Activated naive CD4-positive, alpha-beta T cell treated with anti-CD3 and anti-CD28 coated beads, Interleukin-2, amount 50 U/mL, for 24 hours (primary cell): ENCODE measurements at regions not wholly inside any gene's neighbourhood (a gene's known extent, or its start where the extent isn't known, plus 50 kb on each side); places are given as distances from the start of the nearest gene placed in this dataset.

Source experiments
- H3K27ac Mint-ChIP-seq: one replicate; pipeline ENCODE4 v1.8.0; 2021; ENCODE audit warnings: mild to moderate bottlenecking, mixed read lengths
- H3K27me3 Mint-ChIP-seq: one replicate; pipeline ENCODE4 v1.8.0; 2021; ENCODE audit warnings: mixed read lengths
- H3K36me3 Mint-ChIP-seq: one replicate; pipeline ENCODE4 v1.8.0; 2021; ENCODE audit warnings: mixed read lengths
- H3K4me1 Mint-ChIP-seq: one replicate; pipeline ENCODE4 v1.8.0; 2021; ENCODE audit warnings: mixed read lengths
- H3K4me3 Mint-ChIP-seq: one replicate; pipeline ENCODE4 v1.8.0; 2021; ENCODE audit warnings: mild to moderate bottlenecking, mixed read lengths
- H3K9me3 Mint-ChIP-seq: one replicate; pipeline ENCODE4 v1.8.0; 2021; ENCODE audit warnings: mixed read lengths

DNA sequence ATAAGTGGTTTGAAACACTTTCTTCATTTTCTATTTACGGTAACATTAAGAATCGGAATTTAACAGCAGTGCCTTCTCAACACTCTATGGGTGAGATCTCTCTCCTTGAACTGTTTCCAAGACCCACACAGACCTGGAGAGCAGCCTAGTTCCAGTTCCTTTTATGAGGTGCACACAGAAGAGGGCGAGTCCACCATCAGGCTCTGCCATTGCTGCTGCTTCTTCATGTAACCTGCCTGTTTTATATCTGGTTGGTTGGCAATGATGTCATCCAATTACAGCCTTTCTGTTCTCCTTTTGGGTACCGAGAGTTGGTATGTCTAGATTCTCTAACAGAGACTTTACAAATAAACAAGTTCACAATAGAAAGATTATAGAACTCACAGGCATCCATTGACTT is 225.7 kb downstream of the UTP18 start:
- Mint-ChIP-seq H3K4me3 (no peak overlapping the region), H3K36me3 (peaks cover under 1% of the 10 kb centered on the region), H3K9me3 (peaks cover under 1% of the 10 kb centered on the region), H3K27ac (no peak overlapping the region), H3K4me1 (peaks cover 5% of the 10 kb centered on the region), H3K27me3 (peaks cover 1% of the 10 kb centered on the region)

DNA sequence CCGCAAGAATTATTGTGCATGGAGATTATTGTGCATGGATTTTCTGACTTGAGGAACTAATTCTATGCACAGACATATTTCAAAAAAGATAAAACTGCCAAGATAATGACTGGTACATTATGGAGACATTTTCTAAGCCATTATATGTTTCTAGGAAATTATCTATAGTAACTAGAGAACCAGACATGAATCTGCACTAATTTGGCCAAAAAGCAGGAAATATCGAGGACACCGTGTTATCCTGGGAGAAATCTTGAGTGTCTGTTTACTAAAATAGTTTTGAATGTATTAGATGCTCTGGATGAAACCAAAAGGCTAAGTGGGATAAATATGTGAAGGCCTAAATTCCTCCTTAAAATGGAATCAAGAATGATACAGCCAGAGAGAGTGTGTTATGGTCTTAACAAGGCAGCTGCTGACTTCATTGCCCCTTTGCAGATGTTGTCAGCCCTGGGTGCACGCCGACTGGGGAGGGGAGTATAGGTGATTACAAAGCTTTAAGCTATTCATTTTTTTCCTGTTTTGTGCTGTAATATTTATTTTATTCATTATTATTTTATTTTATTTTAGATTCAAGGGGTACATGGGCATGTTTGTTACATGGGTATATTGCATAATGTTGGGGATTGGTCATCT is 226.7 kb downstream of the UTP18 start:
- Mint-ChIP-seq H3K27ac (no peak overlapping the region), H3K27me3 (peaks cover 1% of the 10 kb centered on the region), H3K36me3 (no peaks in the 10 kb centered on the region), H3K4me3 (no peak overlapping the region), H3K4me1 (peaks cover 5% of the 10 kb centered on the region), H3K9me3 (no peaks in the 10 kb centered on the region)

DNA sequence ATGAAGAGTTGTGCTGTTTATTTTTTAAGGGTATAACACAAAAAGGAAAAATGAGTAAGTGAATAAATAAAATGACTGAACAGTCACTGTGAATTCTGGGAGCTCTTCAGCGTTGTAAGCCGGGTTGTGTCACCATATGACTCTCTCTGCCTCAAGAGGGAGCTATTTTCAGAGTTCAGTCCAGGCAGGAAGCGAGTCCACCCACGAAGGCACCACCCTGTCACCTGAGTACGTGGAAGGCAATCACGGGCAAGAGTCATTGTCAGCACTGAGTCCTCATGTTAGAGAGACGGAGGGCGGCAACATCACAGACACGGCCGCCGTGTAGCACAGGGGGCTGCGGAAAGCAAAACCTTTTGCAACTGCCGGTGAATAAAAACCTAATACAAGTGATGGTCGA is 227.6 kb downstream of the UTP18 start:
- Mint-ChIP-seq H3K27ac (no peak overlapping the region), H3K4me1 (peaks cover 5% of the 10 kb centered on the region), H3K36me3 (no peaks in the 10 kb centered on the region), H3K27me3 (peaks cover 1% of the 10 kb centered on the region), H3K9me3 (no peaks in the 10 kb centered on the region), H3K4me3 (no peak overlapping the region)

DNA sequence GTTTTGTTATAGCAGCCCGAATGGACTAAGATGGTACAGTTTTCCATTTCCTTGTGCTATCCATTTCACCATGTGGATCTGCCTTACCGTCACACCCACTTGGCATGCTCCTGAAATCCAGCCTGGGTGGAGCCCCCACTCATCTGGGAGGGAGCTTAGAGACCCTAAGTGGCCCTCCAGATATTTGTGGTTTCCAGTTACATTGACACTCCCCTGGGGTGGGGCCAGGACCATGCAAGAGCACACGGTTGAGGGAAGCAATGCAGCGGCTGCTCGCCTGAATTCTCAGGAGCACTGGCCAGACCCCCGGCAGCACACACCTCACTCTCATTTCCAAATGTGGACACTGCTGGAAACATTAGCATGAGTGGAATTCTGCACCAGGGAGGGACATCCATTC is 231.1 kb downstream of the UTP18 start:
- no peak overlapping the region for H3K4me3 Mint-ChIP-seq
- H3K36me3 Mint-ChIP-seq: no peaks in the 10 kb centered on the region
- H3K27ac Mint-ChIP-seq: no peak overlapping the region
- H3K9me3 Mint-ChIP-seq: no peaks in the 10 kb centered on the region
- H3K27me3 Mint-ChIP-seq: peaks cover 1% of the 10 kb centered on the region
- H3K4me1 Mint-ChIP-seq: peaks cover 5% of the 10 kb centered on the region

DNA sequence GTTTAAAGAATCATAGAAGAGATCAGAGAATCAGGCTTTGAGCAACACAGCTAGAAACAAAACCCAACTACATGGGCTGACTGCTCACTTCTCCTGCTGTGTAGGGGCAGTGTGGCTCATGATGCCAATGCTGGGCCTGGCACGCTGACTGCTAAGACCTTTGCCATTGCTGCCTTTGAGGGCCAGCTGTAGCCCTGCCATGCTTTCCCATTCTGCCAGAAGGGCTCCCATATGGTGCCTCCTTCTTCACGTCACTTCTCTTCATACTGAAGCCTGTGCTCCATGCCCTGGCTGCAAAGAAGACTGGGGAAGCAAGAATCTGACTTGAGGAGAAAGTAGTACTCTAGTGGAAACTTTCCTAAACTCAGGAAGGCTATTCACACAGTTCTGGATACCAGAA is 232.9 kb downstream of the UTP18 start:
- Mint-ChIP-seq H3K4me3 (no peak overlapping the region), H3K9me3 (no peaks in the 10 kb centered on the region), H3K4me1 (no peaks in the 10 kb centered on the region), H3K27me3 (no peaks in the 10 kb centered on the region), H3K36me3 (no peaks in the 10 kb centered on the region), H3K27ac (no peak overlapping the region)

DNA sequence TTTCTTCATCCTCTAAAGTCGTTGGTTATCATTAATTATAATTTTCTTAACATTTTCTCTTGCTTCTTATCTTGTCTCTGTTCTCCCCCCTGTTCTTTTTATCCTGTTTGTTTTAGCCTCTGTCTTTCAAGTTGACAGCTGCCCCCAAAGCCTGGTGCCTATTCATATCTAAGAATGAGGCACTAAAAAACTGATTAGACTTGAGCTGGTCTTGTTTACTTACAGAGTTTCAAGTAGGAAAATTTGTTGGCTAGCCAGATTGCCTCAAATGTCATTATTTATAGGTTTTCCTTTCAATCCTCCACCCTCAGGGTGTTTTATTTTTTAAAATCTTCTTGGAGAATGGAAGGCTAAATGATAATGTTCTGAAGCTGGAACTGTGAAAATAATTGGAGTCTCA is 236.0 kb downstream of the UTP18 start:
- H3K4me3 Mint-ChIP-seq: no peak overlapping the region
- no peaks in the 10 kb centered on the region for H3K9me3 Mint-ChIP-seq
- no peak overlapping the region for H3K27ac Mint-ChIP-seq
- H3K36me3 Mint-ChIP-seq: no peaks in the 10 kb centered on the region
- no peaks in the 10 kb centered on the region for H3K4me1 Mint-ChIP-seq
- H3K27me3 Mint-ChIP-seq: no peaks in the 10 kb centered on the region

DNA sequence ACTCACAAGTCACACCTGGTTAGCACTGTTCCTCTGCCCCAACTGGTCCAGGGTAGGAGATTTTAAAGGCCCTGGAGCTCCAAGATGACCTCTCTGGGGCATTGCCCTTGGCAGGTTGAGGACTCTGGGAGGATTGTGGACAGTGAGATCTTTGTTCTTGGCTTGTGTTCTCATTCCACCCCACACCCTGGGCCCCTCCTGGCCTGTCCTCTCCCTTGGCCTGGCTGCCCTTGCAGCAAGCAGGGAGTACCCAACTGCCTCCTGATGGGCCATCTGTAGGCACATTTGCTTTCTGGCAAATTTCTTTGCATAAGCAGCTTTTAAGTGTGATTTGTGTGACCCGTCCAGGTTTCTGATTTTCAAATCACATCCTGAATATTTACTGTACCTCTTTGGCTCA is 239.6 kb downstream of the UTP18 start:
- peaks cover 2% of the 10 kb centered on the region for H3K27me3 Mint-ChIP-seq
- no peaks in the 10 kb centered on the region for H3K9me3 Mint-ChIP-seq
- no peak overlapping the region for H3K27ac Mint-ChIP-seq
- H3K4me3 Mint-ChIP-seq: no peak overlapping the region
- H3K4me1 Mint-ChIP-seq: no peaks in the 10 kb centered on the region
- no peaks in the 10 kb centered on the region for H3K36me3 Mint-ChIP-seq

DNA sequence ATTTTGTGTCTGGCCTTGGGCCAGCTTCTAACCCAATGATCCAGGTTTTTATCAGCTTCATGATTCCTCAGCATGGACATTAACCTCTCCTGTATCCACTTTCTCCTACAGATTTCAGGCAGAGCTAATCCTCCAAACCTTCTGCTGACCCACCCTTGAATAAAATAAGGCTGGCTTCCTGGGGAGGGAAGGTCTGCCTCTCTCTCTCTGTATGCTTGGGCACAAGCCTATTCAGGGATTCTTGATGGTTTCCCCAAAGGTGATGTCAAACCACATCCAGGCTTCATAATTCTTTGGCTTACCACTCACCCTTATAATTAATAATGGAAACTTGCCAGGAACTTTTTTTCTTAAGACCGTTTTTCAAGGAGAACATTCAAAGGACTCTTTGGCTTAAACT is 240.1 kb downstream of the UTP18 start:
- H3K27me3 Mint-ChIP-seq: peaks cover 3% of the 10 kb centered on the region

DNA sequence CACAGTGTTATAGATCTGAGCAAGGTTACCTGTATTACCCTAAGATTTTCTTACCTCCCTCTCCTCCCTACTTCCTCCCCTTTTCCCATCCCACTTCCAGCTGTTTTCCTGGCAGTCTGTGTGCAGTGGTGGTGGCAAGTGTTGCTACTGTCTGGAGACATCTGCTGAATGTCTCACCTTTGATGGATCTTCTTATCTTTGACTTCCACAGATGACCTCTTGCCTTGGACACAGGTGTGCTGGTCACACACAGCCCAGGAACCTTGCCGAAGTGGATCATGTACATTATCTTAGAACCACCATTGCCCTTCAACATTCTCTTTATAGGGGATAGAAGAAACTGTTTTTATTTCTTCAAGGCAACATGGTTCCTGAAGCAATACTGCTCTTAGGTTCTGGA is 245.1 kb downstream of the UTP18 start:
- no peak overlapping the region for H3K27ac Mint-ChIP-seq
- H3K9me3 Mint-ChIP-seq: no peaks in the 10 kb centered on the region
- no peaks in the 10 kb centered on the region for H3K36me3 Mint-ChIP-seq
- H3K4me1 Mint-ChIP-seq: no peaks in the 10 kb centered on the region
- H3K4me3 Mint-ChIP-seq: no peak overlapping the region
- H3K27me3 Mint-ChIP-seq: peaks cover 6% of the 10 kb centered on the region

More for the DNA sequence above, 240.1 kb downstream of the UTP18 start:
- Mint-ChIP-seq H3K4me1 (no peaks in the 10 kb centered on the region), H3K27ac (no peak overlapping the region), H3K9me3 (no peaks in the 10 kb centered on the region), H3K4me3 (no peak overlapping the region), H3K36me3 (no peaks in the 10 kb centered on the region)

DNA sequence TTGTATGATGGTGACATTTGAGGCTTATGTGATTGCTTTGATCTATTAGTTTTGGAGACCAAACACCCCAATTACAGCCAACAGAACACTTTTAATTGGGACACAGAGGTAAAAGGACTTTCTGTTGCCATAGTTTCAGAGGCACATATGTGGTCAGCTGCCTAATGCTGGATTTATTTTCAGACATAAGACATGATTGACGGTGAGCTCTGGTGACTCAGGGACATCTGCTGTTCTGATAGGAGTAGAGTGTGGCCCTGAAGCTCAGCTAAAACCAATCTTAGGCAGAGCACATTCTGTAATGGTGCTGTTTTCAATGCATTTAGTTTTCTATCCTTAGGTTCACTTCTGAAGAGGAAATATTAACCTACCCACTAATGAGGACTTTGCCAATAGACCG is 247.1 kb downstream of the UTP18 start:
- no peaks in the 10 kb centered on the region for H3K36me3 Mint-ChIP-seq
- no peak overlapping the region for H3K4me3 Mint-ChIP-seq
- no peaks in the 10 kb centered on the region for H3K9me3 Mint-ChIP-seq
- H3K4me1 Mint-ChIP-seq: no peaks in the 10 kb centered on the region
- peaks cover 6% of the 10 kb centered on the region for H3K27me3 Mint-ChIP-seq
- no peak overlapping the region for H3K27ac Mint-ChIP-seq

DNA sequence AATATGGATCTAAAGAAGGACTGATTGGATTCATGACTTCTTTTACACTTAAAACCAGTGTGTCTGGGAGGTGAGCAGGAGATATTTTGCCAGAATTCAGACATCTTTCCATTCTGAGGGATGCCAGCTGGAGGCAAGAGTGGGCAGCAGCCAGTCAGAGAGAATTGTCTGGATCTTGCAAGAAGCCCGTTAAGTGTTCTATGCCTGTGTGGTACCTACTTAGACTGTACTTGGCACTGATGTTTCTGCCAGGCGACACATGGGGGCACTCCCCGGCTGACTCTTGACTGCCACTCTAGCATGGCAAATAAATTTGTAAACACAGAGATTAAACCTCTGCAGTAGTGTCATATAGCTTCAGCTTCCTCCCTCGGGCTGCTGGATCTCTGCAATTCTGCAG is 247.7 kb downstream of the UTP18 start:
- no peak overlapping the region for H3K27ac Mint-ChIP-seq
- no peaks in the 10 kb centered on the region for H3K36me3 Mint-ChIP-seq
- no peaks in the 10 kb centered on the region for H3K4me1 Mint-ChIP-seq
- no peak overlapping the region for H3K4me3 Mint-ChIP-seq
- peaks cover 6% of the 10 kb centered on the region for H3K27me3 Mint-ChIP-seq
- no peaks in the 10 kb centered on the region for H3K9me3 Mint-ChIP-seq

DNA sequence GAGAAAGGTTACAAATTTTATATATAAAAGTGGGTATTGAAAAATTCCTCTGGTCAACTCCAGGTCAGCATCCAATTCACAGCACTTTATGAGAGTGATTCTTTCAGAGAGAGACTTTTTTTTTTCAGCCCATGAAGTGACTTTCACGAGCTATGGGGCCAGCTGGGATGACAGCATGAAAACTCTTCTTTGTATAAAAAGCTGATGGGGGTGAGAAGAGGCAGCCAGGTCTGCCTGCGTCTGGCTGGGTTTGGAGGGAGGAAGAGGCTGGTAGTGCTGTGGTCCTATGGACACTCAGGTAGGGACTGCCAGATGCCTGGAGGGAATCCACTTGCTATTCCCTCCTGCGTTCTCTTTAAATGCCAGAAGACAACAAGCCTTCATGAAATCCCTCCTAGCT is 250.6 kb downstream of the UTP18 start:
- no peak overlapping the region for H3K4me3 Mint-ChIP-seq
- no peak overlapping the region for H3K27ac Mint-ChIP-seq

DNA sequence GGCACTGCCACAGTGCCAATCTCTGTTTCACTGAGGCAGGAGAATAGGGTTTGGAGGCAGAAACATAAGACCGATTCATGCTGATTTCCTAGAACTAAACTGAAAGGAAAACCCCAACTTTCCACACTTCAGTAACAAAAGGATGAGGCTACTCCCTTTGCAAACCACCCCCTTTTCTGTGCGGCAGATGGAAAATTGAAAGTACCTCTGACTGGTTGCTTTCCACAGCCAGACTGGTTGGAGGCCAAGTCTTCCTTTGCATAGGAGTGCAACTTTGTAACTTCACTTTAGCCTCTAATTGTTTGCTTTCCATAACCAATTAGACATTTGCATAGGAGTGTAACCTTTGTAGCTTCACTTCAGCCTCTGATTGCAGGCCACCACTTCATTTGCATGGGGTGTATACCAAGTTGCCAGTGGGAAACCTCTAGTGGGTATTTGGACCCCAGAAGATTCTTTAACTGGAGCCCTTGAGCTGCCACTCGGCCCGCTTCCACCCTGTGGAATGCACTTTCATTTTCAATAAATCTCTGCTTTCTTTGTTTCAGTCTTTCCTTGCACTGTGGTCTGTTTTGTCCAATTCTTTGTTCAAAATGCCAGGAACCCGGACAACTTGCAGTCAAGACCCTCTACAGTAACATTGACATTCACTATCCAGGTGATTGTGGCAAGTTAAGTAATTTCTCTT is 252.0 kb downstream of the UTP18 start:
- H3K4me3 Mint-ChIP-seq: no peak overlapping the region
- no peaks in the 10 kb centered on the region for H3K27me3 Mint-ChIP-seq
- no peaks in the 10 kb centered on the region for H3K4me1 Mint-ChIP-seq
- no peaks in the 10 kb centered on the region for H3K36me3 Mint-ChIP-seq
- H3K27ac Mint-ChIP-seq: no peak overlapping the region
- no peaks in the 10 kb centered on the region for H3K9me3 Mint-ChIP-seq

More for the DNA sequence above, 250.6 kb downstream of the UTP18 start:
- Mint-ChIP-seq H3K9me3 (no peaks in the 10 kb centered on the region), H3K27me3 (peaks cover under 1% of the 10 kb centered on the region), H3K36me3 (no peaks in the 10 kb centered on the region), H3K4me1 (no peaks in the 10 kb centered on the region)

DNA sequence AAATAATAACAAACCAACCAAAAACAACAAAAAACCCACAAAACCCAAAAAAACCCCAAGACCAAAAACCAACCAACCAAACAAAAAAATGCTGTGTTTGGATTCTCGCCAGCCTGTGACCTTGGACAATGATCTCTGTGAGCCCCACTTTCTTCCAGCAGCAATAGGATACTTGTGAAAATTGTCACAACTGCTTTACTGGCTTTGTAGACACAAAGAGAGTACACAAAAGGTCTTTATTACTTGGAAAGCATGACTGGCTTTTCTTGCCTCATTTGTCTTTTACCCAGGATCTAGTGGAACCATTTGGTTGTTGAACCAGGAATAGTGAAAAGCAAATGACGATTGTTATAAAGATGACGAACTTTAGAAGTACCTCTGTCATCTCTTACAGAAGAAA is 256.6 kb downstream of the UTP18 start:
- H3K4me3 Mint-ChIP-seq: no peak overlapping the region
- no peaks in the 10 kb centered on the region for H3K36me3 Mint-ChIP-seq
- H3K4me1 Mint-ChIP-seq: no peaks in the 10 kb centered on the region
- no peaks in the 10 kb centered on the region for H3K27me3 Mint-ChIP-seq
- no peak overlapping the region for H3K27ac Mint-ChIP-seq
- H3K9me3 Mint-ChIP-seq: no peaks in the 10 kb centered on the region

DNA sequence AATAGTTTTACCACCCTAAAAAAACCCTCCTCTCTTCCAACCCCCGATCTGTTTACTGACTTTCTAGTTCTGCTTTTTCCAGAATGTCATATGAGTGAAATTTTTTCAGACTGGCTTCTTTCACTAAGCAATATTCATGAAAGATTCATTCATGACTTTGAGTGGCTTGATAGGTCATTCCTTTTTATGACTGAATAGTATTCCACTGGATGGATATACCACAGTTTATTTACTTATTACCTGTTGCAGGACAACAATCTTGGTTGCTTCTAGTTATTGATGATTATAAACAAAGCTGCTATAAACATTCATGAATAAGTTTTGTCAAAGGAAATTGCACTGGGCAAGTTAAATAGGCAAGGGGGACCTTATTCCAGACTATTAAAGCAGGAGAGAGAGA is 264.2 kb downstream of the UTP18 start:
- peaks cover 7% of the 10 kb centered on the region for H3K9me3 Mint-ChIP-seq
- H3K36me3 Mint-ChIP-seq: peaks cover 6% of the 10 kb centered on the region
- H3K27me3 Mint-ChIP-seq: peaks cover 3% of the 10 kb centered on the region
- H3K4me1 Mint-ChIP-seq: no peaks in the 10 kb centered on the region
- no peak overlapping the region for H3K27ac Mint-ChIP-seq
- H3K4me3 Mint-ChIP-seq: no peak overlapping the region

DNA sequence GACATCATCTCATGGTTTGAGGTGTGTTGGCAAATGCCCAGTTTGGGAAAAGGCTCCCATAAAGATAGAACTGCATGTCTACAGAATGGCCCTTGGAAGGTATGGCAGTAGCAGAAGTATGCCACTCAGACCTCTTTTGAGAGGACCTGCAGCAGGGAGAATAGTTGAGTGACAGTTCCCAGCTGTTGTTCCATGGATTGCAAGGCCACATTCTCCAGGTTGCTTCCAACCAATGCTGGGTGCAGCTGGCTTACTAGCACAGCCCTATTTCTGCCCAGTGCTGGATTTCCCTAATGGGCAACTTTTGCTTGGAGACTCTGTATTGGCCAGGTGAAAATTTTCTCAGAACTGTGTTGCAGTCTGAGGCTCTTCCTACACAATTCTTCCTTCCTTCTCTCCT is 266.2 kb downstream of the UTP18 start:
- peaks cover 6% of the 10 kb centered on the region for H3K36me3 Mint-ChIP-seq
- no peak overlapping the region for H3K27ac Mint-ChIP-seq
- no peak overlapping the region for H3K4me3 Mint-ChIP-seq
- H3K4me1 Mint-ChIP-seq: no peaks in the 10 kb centered on the region
- peaks cover 7% of the 10 kb centered on the region for H3K9me3 Mint-ChIP-seq
- H3K27me3 Mint-ChIP-seq: peaks cover 3% of the 10 kb centered on the region
